ENCODE measurements at regions not wholly inside any gene's neighbourhood (a gene's known extent, or its start where the extent isn't known, plus 50 kb on each side); places are given as distances from the start of the nearest gene placed in this dataset.

DNA sequence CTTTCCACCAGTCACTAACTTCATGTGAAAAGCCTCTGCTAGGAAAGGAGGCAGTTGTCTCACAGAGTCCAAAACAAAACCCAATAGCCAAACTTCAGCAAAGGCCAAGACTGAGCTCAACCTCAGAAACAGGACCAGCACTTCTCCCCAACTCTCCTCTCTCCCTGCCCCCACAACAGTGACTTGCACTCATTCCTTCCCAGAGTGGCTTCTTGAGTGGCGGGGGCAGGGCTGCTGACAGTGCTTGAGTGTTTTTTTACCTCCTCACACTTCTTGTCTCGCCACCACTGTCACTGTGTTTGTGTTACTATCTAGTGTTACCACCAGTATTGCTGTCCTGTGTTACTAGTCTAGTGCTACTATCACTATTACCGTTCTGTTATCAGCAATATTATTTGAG lies 206.8 kb downstream of the KLF6 start:
- Histone ChIP-seq H2BK120ac (ENCODE audit: low read depth, low read length) (no peak overlapping the region), H3K4me1 (ENCODE audit: control insufficient read depth, low read depth, low read length) (peaks cover 2% of the 10 kb centered on the region), H3K18ac (ENCODE audit: low read length) (no peak overlapping the region), H3K27me3 (ENCODE audit: insufficient read depth, low read length, poor library complexity) (no peaks in the 10 kb centered on the region), H3K4ac (ENCODE audit: low read depth, low read length) (no peak overlapping the region), H2BK15ac (replicated peaks; ENCODE audit: low read depth) (no peak overlapping the region), H3K4me2 (ENCODE audit: low read length) (no peak overlapping the region), H3K27ac (ENCODE audit: low read depth, low read length) (no peak overlapping the region), H3K4me3 (ENCODE audit: low read length) (no peak overlapping the region), H2AK5ac (ENCODE audit: low read length) (no peak overlapping the region), H3K36me3 (ENCODE audit: control insufficient read depth, insufficient read depth, low read length) (no peaks in the 10 kb centered on the region), H3K79me2 (ENCODE audit: control insufficient read depth, insufficient read depth, low read length) (no peaks in the 10 kb centered on the region), H4K8ac (ENCODE audit: low read depth, low read length) (no peak overlapping the region), H3K23ac (ENCODE audit: low read length) (no peak overlapping the region), H3K56ac (ENCODE audit: low read length) (no peak overlapping the region), H2BK5ac (ENCODE audit: low read length) (no peak overlapping the region), H4K5ac (ENCODE audit: low read length) (no peak overlapping the region), H3K79me1 (ENCODE audit: low read length) (no peaks in the 10 kb centered on the region), H3K9ac (ENCODE audit: low read length) (no peak overlapping the region)
- no CpG with 5 or more reads among the region's 3 CpGs for WGBS (ENCODE audit: extremely low coverage, insufficient coverage, low lambda C conversion rate)
- peak; percentile 60 for DNase-seq

DNA sequence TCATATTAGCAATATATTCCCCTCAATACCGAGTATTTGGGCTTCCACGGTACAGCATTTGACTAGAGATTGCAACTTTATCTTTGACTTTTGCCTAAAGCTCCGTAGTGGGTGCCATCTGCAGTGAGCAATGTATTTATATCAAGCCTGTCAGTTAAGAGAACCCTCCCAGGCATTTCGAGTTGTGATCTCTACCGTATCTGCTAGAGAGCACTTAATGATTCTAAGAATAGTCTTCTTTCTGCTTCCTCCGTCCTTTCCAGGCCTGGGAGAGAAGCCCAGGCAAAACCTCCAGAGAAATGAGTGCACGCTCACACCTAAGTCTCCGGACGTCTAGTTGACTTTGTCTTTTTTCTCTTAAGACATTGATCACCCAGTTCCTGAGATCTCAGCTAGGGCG lies 210.6 kb downstream of the KLF6 start:
- Histone ChIP-seq H3K23ac (ENCODE audit: low read length) (no peak overlapping the region), H3K36me3 (ENCODE audit: control insufficient read depth, insufficient read depth, low read length) (no peaks in the 10 kb centered on the region), H3K9ac (ENCODE audit: low read length) (no peak overlapping the region), H3K27ac (ENCODE audit: low read depth, low read length) (no peak overlapping the region), H2BK120ac (ENCODE audit: low read depth, low read length) (no peak overlapping the region), H3K56ac (ENCODE audit: low read length) (no peak overlapping the region), H3K4me2 (ENCODE audit: low read length) (no peak overlapping the region), H2AK5ac (ENCODE audit: low read length) (no peak overlapping the region), H3K4me1 (ENCODE audit: control insufficient read depth, low read depth, low read length) (peaks cover 4% of the 10 kb centered on the region), H4K5ac (ENCODE audit: low read length) (no peak overlapping the region), H3K4ac (ENCODE audit: low read depth, low read length) (no peak overlapping the region), H3K18ac (ENCODE audit: low read length) (no peak overlapping the region), H4K8ac (ENCODE audit: low read depth, low read length) (peak overlapping the region; percentile 13), H3K79me2 (ENCODE audit: control insufficient read depth, insufficient read depth, low read length) (no peaks in the 10 kb centered on the region), H3K27me3 (ENCODE audit: insufficient read depth, low read length, poor library complexity) (no peaks in the 10 kb centered on the region), H3K4me3 (ENCODE audit: low read length) (no peak overlapping the region), H2BK5ac (ENCODE audit: low read length) (no peak overlapping the region), H2BK15ac (replicated peaks; ENCODE audit: low read depth) (no peak overlapping the region), H3K79me1 (ENCODE audit: low read length) (no peaks in the 10 kb centered on the region)
- DNase-seq, result no peak
- WGBS (ENCODE audit: extremely low coverage, insufficient coverage, low lambda C conversion rate), result no CpG with 5 or more reads among the region's 10 CpGs

- H3K79me2 ChIP-seq (ENCODE audit: control insufficient read depth, insufficient read depth, low read length), result no peaks in the 10 kb centered on the region
- H3K18ac ChIP-seq (ENCODE audit: low read length), result no peak overlapping the region
- no peak overlapping the region for H2BK5ac ChIP-seq (ENCODE audit: low read length)
- H3K9ac ChIP-seq (ENCODE audit: low read length), result no peak overlapping the region
- H3K56ac ChIP-seq (ENCODE audit: low read length), result no peak overlapping the region
- H3K23ac ChIP-seq (ENCODE audit: low read length), result no peak overlapping the region
- H3K4ac ChIP-seq (ENCODE audit: low read depth, low read length), result no peak overlapping the region
- no peaks in the 10 kb centered on the region for H3K79me1 ChIP-seq (ENCODE audit: low read length)
- no peak overlapping the region for H3K27ac ChIP-seq (ENCODE audit: low read depth, low read length)
- no peak overlapping the region for H3K4me3 ChIP-seq (ENCODE audit: low read length)
- no peak overlapping the region for H4K8ac ChIP-seq (ENCODE audit: low read depth, low read length)
- H3K36me3 ChIP-seq (ENCODE audit: control insufficient read depth, insufficient read depth, low read length), result no peaks in the 10 kb centered on the region
- H2BK120ac ChIP-seq (ENCODE audit: low read depth, low read length), result no peak overlapping the region
- no peak overlapping the region for H2BK15ac ChIP-seq (replicated peaks; ENCODE audit: low read depth)
- peaks cover 4% of the 10 kb centered on the region for H3K4me1 ChIP-seq (ENCODE audit: control insufficient read depth, low read depth, low read length)
- peak; percentile 41 for DNase-seq
- H2AK5ac ChIP-seq (ENCODE audit: low read length), result no peak overlapping the region
- no peaks in the 10 kb centered on the region for H3K27me3 ChIP-seq (ENCODE audit: insufficient read depth, low read length, poor library complexity)
- H4K5ac ChIP-seq (ENCODE audit: low read length), result no peak overlapping the region
- H3K4me2 ChIP-seq (ENCODE audit: low read length), result no peak overlapping the region
- WGBS (ENCODE audit: extremely low coverage, insufficient coverage, low lambda C conversion rate), result no CpG with 5 or more reads among the region's 8 CpGs
Measured at GRCh38 chr10:3573498-3573897, 211.5 kb downstream of the KLF6 start.

- H3K27me3 ChIP-seq (ENCODE audit: insufficient read depth, low read length, poor library complexity), result no peaks in the 10 kb centered on the region
- no peak overlapping the region for H3K4me2 ChIP-seq (ENCODE audit: low read length)
- no peaks in the 10 kb centered on the region for H3K79me2 ChIP-seq (ENCODE audit: control insufficient read depth, insufficient read depth, low read length)
- H3K4ac ChIP-seq (ENCODE audit: low read depth, low read length), result no peak overlapping the region
- H4K8ac ChIP-seq (ENCODE audit: low read depth, low read length), result no peak overlapping the region
- no peak overlapping the region for H3K18ac ChIP-seq (ENCODE audit: low read length)
- no peak overlapping the region for H3K9ac ChIP-seq (ENCODE audit: low read length)
- H3K4me3 ChIP-seq (ENCODE audit: low read length), result no peak overlapping the region
- no peaks in the 10 kb centered on the region for H3K79me1 ChIP-seq (ENCODE audit: low read length)
- H2BK5ac ChIP-seq (ENCODE audit: low read length), result no peak overlapping the region
- H2BK120ac ChIP-seq (ENCODE audit: low read depth, low read length), result no peak overlapping the region
- H2BK15ac ChIP-seq (replicated peaks; ENCODE audit: low read depth), result no peak overlapping the region
- no CpG with 5 or more reads among the region's 14 CpGs for WGBS (ENCODE audit: extremely low coverage, insufficient coverage, low lambda C conversion rate)
- no peak for DNase-seq
- no peak overlapping the region for H3K23ac ChIP-seq (ENCODE audit: low read length)
- no peak overlapping the region for H3K56ac ChIP-seq (ENCODE audit: low read length)
- no peak overlapping the region for H4K5ac ChIP-seq (ENCODE audit: low read length)
- no peaks in the 10 kb centered on the region for H3K36me3 ChIP-seq (ENCODE audit: control insufficient read depth, insufficient read depth, low read length)
- H3K27ac ChIP-seq (ENCODE audit: low read depth, low read length), result no peak overlapping the region
- H2AK5ac ChIP-seq (ENCODE audit: low read length), result no peak overlapping the region
- H3K4me1 ChIP-seq (ENCODE audit: control insufficient read depth, low read depth, low read length), result peaks cover 6% of the 10 kb centered on the region
Measured at GRCh38 chr10:3571310-3571825, 213.6 kb downstream of the KLF6 start.

DNA sequence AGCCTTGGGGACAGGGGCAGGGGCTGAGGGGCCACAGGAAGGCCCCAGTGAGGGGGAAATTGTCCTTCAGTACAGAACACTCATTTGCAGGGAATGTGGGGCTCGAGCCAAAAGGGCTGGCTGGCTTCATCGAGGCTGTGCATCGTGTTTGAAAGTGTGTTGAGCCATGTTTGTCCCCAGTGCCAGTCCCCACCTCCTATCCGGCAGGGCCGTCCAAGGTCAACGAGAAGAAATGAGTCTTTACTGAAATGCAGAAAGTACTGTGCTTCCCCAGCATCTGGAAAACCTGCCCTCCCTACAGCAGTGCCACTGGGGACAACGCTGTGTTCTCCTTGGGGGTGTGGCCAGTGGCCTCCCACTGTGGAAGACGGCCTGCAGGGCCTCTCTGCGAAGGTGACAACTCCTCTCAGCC lies 214.1 kb downstream of the KLF6 start:
- H2BK15ac ChIP-seq (replicated peaks; ENCODE audit: low read depth), result no peak overlapping the region
- no peaks in the 10 kb centered on the region for H3K36me3 ChIP-seq (ENCODE audit: control insufficient read depth, insufficient read depth, low read length)
- no peak overlapping the region for H4K8ac ChIP-seq (ENCODE audit: low read depth, low read length)
- H4K5ac ChIP-seq (ENCODE audit: low read length), result no peak overlapping the region
- H3K56ac ChIP-seq (ENCODE audit: low read length), result no peak overlapping the region
- no CpG with 5 or more reads among the region's 9 CpGs for WGBS (ENCODE audit: extremely low coverage, insufficient coverage, low lambda C conversion rate)
- no peak overlapping the region for H2AK5ac ChIP-seq (ENCODE audit: low read length)
- H2BK5ac ChIP-seq (ENCODE audit: low read length), result no peak overlapping the region
- H3K27ac ChIP-seq (ENCODE audit: low read depth, low read length), result no peak overlapping the region
- H3K4me1 ChIP-seq (ENCODE audit: control insufficient read depth, low read depth, low read length), result peaks cover 6% of the 10 kb centered on the region
- no peaks in the 10 kb centered on the region for H3K79me1 ChIP-seq (ENCODE audit: low read length)
- DNase-seq, result no peak
- H2BK120ac ChIP-seq (ENCODE audit: low read depth, low read length), result no peak overlapping the region
- H3K9ac ChIP-seq (ENCODE audit: low read length), result no peak overlapping the region
- no peak overlapping the region for H3K4me3 ChIP-seq (ENCODE audit: low read length)
- H3K4ac ChIP-seq (ENCODE audit: low read depth, low read length), result no peak overlapping the region
- no peaks in the 10 kb centered on the region for H3K79me2 ChIP-seq (ENCODE audit: control insufficient read depth, insufficient read depth, low read length)
- H3K4me2 ChIP-seq (ENCODE audit: low read length), result no peak overlapping the region
- no peaks in the 10 kb centered on the region for H3K27me3 ChIP-seq (ENCODE audit: insufficient read depth, low read length, poor library complexity)
- H3K23ac ChIP-seq (ENCODE audit: low read length), result no peak overlapping the region
- H3K18ac ChIP-seq (ENCODE audit: low read length), result no peak overlapping the region

DNA sequence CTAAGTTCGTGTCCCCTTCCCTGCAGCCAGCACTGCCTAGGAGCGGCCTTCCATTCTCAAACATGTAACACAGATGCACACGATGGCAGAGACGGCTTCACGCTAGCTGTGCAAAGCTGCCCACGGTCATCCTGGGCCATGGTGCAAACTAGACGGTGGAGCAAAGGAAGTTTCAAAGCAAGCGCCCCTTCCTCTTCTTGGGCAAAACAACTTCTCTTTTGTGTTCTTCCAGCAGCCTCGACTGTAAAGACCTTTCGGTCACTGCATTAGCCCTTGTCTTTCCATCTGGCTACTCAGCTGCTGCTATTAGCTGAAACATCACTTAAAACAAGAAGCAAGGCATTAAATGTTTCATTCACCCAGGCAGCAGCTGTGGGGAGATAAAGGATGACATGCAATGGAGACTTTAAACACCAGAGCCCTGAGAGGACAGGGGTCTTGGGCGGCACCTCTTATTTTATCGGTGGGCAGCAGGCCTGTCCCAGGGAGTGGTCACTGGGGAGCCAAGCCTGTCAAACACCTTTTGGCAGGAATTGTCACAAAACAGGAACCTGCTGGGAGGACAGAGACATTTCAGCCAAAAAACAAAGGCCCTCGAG lies 214.8 kb downstream of the KLF6 start:
- H3K79me1 ChIP-seq (ENCODE audit: low read length), result no peaks in the 10 kb centered on the region
- peaks cover 6% of the 10 kb centered on the region for H3K4me1 ChIP-seq (ENCODE audit: control insufficient read depth, low read depth, low read length)
- H3K36me3 ChIP-seq (ENCODE audit: control insufficient read depth, insufficient read depth, low read length), result no peaks in the 10 kb centered on the region
- H4K5ac ChIP-seq (ENCODE audit: low read length), result no peak overlapping the region
- H2AK5ac ChIP-seq (ENCODE audit: low read length), result no peak overlapping the region
- no CpG with 5 or more reads among the region's 13 CpGs for WGBS (ENCODE audit: extremely low coverage, insufficient coverage, low lambda C conversion rate)
- H3K18ac ChIP-seq (ENCODE audit: low read length), result no peak overlapping the region
- H3K79me2 ChIP-seq (ENCODE audit: control insufficient read depth, insufficient read depth, low read length), result no peaks in the 10 kb centered on the region
- no peak overlapping the region for H3K4me2 ChIP-seq (ENCODE audit: low read length)
- no peak for DNase-seq
- no peak overlapping the region for H2BK15ac ChIP-seq (replicated peaks; ENCODE audit: low read depth)
- no peak overlapping the region for H3K27ac ChIP-seq (ENCODE audit: low read depth, low read length)
- H3K56ac ChIP-seq (ENCODE audit: low read length), result peak overlapping the region; percentile 10
- no peak overlapping the region for H2BK5ac ChIP-seq (ENCODE audit: low read length)
- H2BK120ac ChIP-seq (ENCODE audit: low read depth, low read length), result no peak overlapping the region
- no peak overlapping the region for H3K23ac ChIP-seq (ENCODE audit: low read length)
- H4K8ac ChIP-seq (ENCODE audit: low read depth, low read length), result no peak overlapping the region
- H3K9ac ChIP-seq (ENCODE audit: low read length), result no peak overlapping the region
- no peak overlapping the region for H3K4ac ChIP-seq (ENCODE audit: low read depth, low read length)
- no peak overlapping the region for H3K4me3 ChIP-seq (ENCODE audit: low read length)
- H3K27me3 ChIP-seq (ENCODE audit: insufficient read depth, low read length, poor library complexity), result no peaks in the 10 kb centered on the region

All from mesendoderm (in vitro differentiated cells).